Sciatic nerve (tissue), 2 donors: ENCODE measurements at regions not wholly inside any gene's neighbourhood (a gene's known extent, or its start where the extent isn't known, plus 50 kb on each side); places are given as distances from the start of the nearest gene placed in this dataset.

Experiments used
- ATAC-seq: fragments of 200-7000 bp; cut with Tn5 transposase; one replicate; pipeline ENCODE4 v1.9.1; 2020; ENCODE audit warnings: mild to moderate bottlenecking, moderate library complexity
- DNase-seq: peaks from one replicate; pipeline ENCODE4 v3.0.0-alpha.2; 2020; ENCODE audit warnings: low spot score
- intact Hi-C: fragments of 100-400 bp; cut with DNase I; formaldehyde crosslinking; loops from one replicate; pipeline ENCODE4 v1.14.2; 2022
- donor health status: DM: no; HTN: no; CAD: no.
- donor health status: DM: no; HTN: no; CAD: no.

DNA sequence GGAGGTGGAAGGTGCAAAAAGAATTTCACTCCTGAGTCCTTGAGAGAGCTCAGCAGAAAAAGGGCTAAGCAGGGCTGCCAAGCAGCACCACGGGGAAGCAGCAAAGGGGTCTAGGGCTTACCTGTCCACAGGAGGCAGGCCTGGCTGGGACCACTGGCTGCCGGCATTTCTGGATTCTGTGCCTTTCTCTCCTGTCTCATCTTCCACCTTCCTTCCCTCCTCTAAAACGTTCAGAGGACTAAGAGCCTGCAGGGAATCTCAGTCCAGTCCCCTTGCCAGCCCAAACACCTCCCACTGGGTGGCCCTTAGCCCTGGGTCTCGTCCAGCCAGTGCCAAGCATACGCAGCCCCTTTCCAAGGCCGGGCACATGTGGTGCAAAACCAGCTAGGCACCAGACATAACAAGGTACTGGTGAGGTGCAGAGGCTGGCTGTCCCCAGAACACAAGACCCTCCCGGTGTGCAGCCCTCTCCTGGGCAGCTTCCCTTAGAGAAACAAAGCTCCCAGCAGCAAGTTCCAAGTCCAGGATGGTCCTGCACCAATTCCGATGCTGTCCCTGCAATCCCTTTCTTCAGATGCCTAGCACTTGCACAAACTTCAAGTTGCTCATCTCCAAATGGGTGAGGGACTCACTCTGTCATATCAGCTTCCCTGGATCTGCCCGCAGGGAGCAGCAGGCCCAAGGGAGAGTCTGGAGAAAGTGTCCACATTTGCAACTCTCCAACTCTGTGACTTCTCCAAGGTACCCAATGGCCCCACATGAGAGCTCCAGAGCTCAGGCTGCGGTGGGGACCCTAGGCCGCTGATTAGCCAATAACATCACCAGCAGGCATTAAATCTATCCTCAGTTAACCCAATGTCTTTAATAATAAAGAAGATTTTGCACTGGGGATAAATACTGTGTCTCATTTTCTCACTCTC is 126.3 kb downstream of the C5orf15 start:
- no peak for DNase-seq
- intact Hi-C loops = no loop called here
- no peak for ATAC-seq

DNA sequence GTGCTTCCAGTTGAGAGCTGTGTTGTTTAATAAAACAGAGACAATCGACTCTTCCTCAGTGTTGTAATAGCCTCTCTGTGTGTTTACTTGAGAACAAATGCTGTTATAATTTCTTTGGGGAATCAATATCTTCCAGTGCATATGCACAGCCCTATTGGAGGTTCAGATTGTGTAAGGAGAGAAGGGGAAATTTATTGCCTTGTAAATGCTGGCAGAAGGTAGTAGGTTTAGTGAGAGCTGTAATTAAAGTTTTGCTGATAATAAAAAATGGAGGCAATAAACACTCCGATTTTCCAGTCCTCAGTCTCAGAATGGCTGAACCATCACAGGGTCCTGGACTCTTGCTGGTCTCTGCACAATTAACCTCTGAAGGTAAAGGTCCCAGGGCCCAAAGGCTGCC is 128.3 kb downstream of the C5orf15 start:
- ATAC-seq = no peak
- intact Hi-C loops = no loop called here
- DNase-seq = no peak

DNA sequence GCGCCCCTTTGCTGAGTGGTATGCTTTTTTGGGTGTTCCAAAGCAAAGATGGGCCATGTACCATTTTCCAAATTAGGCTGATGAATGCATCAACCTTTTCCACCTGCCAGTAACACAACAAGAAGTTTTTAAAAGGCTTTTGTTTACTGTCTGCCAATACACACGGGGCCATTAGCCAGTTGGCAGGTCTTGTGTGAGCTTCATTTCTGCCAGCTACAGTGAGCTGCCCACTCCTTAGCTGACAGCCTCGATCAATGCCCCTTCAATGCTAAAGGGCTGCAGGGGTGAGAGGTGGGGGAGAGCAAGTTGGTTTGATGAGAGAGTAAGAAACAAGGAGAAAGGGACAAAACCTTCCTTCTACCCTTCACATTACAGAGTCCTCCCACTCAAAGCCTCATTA is 128.7 kb downstream of the C5orf15 start:
- DNase-seq (no peak), ATAC-seq (no peak)
- intact Hi-C loops = no loop called here

DNA sequence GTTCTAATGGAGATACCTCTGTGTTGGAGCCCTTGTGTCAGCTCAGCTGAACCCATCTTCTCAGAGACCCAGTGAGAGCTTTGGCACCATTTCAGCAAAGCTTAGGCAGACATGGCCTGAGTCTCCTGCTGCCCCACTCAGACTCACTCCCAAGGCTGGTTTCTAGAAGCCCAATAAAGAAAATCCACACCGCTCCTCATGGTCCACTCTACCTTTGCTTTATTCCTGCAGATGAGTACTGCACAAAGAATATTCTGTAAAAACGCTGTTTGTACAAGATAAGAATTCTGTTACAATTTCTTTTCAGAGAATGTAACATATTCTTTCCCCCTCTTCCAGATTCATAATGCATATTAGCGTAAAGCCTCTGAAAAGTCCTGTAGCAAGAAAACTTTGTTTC is 129.3 kb downstream of the C5orf15 start:
- ATAC-seq (no peak), DNase-seq (no peak)
- intact Hi-C loops = no loop called here

DNA sequence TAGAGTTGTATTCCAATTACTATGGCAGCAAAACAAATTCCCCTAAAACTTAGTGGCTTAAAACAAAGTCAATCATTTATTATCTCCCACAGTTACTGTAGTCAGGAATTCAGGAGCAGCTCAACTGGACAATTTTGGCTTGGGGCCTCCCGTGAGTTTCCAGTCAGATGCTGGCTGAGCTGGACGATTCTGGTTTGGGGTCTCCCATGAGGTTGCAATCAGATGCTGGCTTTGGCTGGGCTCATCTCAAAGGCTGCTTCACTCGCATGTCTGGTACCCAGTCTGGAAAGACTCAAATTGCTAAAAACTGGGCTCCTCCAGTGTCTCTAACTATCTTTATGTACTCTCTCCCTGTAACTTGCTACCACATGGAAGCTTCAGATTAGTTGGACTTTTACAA is 130.1 kb downstream of the C5orf15 start:
- ATAC-seq (no peak), DNase-seq (no peak)
- intact Hi-C loops = no loop called here

DNA sequence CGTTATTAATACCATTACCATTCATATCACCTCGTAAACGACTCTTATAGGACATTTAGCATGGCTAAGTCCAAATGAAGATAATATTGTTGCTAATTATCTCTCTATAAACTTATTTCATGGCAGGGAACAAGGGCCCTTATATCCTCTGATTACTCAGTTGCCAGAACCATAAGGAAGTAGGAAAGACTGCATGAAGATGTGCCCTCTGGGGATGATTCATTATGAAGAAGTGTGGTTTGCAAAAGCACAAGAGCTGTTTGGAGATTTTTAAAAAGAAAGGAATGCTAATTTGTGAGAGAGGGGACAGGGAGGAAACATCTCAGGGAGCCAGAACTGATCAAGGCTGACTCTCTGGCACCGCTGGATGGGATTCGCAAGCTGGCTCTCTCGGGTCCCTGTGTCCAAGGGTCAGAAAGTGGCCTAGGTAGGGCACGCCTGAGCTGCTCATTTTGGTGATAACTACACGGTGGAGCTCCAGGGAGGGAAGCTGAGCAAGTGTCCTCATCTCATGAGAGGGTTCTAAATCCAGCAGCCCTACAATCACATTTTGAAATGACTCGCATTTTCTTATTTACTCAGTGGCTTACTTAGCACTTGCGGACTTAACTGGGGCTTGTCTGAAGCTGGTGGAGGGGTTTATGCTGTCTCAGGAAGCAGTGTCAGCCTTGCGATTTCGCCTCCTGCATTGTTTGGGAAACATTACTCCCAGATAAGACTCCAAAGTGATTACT is 136.8 kb downstream of the C5orf15 start:
- intact Hi-C loops = no loop called here
- DNase-seq (no peak), ATAC-seq (no peak)

DNA sequence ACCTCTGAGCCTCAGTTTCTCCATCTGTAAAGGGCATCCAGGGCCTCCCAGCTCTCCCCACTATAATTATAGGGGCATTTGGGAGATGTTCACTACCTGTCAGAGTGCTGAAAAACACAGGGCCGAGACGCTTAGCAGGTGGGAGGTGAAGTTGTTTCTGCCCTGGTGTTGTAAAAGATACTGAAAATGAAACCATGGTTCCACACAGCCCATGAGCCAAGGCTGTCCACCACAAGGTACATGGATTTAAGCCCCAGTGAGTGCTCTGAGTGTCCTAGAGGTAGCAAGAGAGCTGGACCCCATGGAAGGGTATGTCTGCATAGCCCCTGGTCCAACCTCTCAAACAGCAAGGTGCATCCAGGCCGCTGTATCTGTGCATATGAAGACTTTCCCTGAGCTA is 137.5 kb downstream of the C5orf15 start:
- ATAC-seq = no peak
- DNase-seq = no peak
- intact Hi-C loops = no loop called here

DNA sequence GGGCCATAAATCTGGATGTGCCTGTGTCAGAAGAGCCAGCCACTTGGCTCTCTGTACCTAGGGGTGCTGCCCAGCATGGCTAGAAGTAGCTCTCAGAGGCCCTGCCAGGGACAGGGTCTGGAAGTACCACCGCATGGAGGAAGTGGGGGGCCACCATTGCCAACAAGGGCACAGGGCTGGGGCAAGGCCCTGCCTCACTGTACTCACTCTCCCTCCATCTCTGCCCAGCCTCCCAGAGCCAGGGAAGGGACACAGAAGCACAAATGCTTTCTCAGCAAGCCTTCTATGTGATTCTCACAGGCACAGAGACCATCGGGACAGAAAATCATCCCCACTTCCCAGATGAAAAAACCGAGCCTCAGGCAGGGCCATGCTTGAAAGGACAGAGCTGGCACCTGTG is 138.1 kb downstream of the C5orf15 start:
- intact Hi-C loops = no loop called here
- DNase-seq = no peak
- ATAC-seq = no peak

DNA sequence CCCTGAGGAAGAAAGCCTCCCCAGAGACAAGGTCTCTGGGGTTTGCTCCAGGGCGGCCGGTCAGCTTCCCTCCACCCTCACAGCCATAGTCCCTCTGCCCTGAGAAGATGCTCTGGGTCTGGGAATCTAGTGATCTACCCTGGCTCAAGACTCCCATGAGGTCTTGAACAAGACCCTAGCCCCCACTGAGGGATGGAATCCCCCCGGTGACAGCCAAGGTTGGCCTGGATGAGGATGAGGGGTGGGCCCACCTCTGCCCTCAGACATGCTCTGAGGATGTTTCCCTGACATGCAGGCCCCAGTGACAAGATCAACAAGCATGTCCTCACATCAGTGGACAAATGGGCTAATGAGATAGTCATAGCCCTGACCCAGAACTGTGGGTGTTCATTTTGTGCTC is 138.6 kb downstream of the C5orf15 start:
- intact Hi-C loops = no loop called here
- DNase-seq = no peak
- no peak for ATAC-seq

DNA sequence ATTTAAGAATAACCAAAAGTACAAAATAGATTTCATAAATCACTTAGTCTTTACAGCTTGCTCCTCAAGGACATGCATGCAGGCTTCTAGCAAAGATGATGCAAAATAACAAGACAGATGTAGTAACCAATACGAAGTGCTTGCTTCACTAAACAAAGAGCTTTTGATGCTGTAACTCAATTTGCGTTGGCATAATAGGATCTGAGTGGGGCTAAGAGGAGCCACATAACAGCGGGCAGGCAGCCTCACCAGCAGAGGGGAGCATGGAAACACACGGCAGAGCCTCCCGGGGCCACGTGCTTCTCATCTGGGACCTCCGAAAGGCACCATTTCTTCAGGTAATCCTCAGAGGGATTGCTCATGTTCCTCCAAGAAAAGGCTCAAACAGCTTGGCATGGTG is 139.7 kb downstream of the C5orf15 start:
- ATAC-seq (no peak), DNase-seq (no peak)
- intact Hi-C loops = no loop called here

DNA sequence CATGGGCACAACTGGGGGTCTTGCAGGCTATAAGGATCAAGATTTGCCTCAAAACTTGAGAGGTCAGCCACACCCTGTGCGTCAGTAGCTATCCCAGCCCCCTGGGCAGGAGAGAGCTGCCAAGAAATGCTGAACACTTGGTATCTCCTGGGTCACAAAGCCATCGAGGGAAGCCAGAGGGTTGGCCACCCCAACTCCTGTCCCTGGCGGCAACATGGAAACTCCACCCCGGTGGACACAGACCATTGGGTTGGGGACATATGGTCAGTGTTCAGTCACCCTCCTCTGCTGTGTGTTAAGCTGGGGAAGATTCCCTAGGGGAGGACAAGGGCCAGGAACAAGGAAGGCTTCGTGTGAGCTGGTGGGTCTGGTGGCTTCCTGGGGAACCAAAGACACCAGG is 140.6 kb downstream of the C5orf15 start:
- DNase-seq (peak; percentile 23), ATAC-seq (no peak)
- intact Hi-C loops = no loop called here

DNA sequence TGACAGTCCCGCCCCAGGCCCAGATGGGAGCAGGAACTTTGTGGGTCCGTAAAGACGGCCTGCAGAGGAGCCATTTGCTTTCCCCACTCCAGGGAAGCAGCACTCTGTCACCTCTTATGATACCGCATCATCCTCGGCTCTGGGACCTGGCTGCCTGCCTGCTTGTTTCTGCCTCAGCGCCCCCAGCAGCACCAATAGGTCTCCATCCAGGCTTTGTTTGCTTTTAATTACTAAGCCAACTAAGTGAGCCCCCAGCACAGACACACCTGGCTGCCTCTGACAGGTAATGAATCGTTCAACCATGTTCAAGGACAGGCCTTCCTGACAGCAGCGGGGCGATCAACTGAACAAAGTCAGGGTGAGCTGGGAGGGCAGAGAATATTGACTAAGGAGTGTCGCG is 141.4 kb downstream of the C5orf15 start:
- intact Hi-C loops = no loop called here
- DNase-seq (peak; percentile 48), ATAC-seq (no peak)

DNA sequence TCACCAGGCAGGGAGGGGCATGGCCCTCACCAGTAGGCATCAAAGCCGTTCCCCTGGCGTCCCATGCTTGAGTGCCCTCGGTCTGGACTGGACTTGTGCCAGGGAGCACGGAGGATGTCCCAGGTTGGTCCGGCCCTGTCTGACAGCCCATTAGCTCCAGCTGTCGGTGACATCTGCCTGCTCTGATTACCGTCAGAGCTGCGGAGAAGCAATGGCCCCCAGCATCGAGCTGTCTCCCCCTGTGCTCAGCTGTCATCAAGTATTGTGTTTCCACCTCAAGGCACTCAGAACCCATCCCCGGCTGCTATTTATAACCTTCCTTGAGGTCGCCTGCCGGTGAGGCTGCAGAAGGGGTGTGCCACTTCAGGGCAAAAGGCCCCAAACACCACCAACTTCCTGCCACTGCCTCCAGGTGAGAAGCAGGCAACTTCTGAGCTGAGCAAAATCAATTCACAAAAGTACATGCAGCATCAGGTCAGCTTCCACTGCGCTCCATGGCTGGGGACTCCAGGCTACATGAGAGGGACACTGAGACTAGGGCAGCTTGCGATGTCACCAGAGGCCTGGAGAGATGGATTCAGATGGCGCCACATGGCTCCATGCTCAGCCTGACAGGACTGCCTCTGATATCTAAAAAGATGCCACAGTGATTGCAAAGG is 142.7 kb downstream of the C5orf15 start:
- intact Hi-C loops = no loop called here
- peak; percentile 55 for DNase-seq
- ATAC-seq = no peak

DNA sequence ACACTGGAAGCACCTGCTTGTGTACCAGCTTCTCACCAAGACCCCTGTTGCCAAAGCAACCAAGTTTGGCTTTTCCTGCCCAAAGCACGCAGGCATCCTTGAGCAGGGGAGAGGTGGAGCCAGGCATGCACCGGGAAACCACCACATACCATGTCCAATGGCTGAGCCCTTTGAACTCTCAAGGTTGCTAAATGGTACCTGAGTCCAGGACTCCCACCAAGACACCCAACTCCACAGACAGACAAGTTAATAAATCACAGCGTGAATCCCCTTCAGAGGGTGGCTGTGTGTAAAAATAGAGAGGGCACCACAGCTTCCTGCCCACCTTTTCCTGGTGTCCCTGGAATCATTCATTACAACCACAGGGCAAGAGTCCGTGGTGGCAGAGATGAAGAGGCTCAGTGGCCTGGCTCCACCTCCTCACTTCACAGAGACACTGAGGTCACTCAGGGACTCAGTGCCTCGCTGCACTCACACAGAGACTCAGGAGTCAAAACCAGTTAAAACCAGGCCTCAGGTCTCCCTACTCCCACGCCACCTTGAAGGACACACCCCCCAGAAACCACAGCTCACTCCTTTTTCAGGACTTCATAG is 143.7 kb downstream of the C5orf15 start:
- intact Hi-C loops = no loop called here
- ATAC-seq (no peak), DNase-seq (peak; percentile 32)

DNA sequence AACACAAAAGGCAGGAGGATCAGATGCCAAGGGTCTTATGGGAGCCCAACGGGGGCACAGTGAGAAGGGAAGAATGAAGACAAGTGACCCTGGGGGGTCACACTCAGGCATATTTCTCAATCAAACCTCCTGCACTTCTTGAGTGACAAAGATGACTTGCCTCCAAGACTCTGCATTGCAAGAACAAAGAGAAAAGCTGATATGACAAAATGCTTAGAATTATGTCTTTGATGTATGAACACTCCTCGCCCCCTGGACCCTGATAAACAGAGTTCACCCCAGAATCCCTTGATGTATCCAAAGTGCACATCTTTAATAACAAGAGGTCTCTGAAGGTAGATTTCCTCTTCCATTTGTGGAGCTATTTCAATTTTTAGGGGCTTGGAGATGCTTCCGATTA is 146.5 kb downstream of the C5orf15 start:
- ATAC-seq (no peak), DNase-seq (no peak)
- intact Hi-C loops = no loop called here

DNA sequence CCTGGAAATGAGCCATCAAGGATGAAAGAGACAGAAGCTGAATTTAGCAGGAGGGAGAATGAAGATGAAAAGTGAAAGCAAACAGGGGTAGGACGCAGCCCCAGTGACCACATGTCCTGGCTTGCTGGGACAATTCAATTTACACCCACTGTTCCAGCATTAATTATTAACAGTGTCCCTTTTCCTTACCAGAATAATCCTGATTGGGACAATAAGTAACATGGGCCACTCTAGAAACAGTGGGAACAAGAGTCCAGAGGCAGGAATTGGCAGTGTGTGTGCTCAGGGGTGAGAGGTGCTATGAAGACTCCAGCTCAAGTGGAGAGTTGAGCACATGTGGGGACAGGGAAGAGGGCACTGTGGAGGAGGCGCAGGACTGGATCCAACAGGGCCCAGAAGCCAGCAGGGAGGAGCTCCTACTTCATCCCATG is 147.1 kb downstream of the C5orf15 start:
- no peak for DNase-seq
- ATAC-seq = no peak
- intact Hi-C loops = no loop called here

DNA sequence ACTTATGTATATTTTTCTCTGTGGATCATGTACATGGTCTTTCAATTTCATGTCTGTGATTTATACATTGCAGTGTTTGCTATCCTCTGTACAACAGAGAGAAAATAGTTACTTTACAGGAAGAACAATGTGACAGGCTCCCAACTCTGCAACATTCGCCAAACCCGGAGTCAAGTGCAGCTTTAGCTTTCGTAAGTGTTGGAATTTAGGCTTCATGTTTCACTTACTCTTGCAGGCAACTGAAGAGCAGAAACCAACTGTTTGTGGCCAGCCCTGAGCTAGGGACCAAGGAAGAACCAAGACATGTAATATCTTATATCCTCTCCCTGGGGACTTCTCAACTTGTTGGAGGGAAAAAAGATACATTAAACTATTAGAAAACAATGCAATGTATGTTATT is 147.9 kb downstream of the C5orf15 start:
- peak; percentile 33 for DNase-seq
- ATAC-seq = no peak
- intact Hi-C loops = no loop called here

DNA sequence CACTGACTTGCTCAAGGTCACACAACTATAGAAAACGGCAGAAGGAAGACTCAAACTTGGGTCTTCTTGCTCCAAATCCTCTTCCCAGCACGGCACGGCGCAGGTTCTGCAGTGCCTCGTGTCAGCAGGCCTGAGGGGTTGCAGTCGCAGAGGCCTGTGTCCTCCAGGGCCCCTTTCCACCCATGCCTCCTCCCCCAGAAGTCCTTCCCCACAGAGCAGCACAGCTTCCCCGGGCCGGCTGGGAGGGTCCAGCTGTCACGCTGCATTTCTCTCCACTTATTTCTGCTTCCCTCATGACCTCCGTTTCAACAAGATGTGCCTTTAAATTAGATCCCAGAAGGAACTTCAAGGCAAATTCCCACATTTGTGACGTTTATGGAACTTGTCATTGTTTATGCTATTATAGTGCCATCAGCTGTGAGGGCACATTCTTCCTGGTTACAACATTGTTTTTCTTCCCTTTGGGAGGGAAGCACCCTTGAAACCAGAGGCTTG is 148.4 kb downstream of the C5orf15 start:
- intact Hi-C loops = no loop called here
- DNase-seq (peak; percentile 48), ATAC-seq (no peak)

DNA sequence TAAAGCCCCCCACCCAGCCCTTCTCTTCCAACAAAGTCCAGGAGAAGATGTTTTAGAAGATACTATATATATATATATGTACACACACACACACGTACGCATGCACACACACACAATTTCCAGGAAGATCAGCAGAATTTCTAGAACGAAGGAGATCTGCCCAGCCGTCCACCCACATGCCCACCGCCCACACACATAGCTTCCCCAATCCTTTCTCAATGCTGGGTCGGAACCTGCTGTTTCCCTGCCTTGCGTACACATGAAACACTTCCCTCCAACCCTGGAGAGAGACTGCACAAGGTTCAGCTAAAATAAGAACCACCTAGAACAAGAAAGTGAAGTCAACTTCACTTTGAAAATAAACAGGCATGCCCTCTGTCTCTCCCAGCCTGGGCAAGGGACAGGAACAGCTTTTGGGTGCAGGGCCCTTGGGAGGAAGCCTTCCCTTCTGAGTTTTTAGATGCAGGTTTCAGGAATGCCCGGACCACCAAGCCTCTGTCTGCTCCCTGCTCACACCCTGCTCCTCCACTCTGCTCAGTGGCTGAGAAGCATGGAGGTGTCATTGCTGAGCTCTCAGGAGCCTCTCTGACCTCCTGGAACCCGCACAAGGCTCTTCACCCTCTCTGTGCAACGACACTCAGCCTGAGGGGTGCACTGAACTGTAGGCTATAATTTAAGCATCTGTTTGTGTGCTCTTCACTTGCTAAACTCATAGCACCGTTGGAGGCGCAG is 149.4 kb downstream of the C5orf15 start:
- intact Hi-C loops = no loop called here

More for the DNA sequence above, 149.4 kb downstream of the C5orf15 start:
- peak; percentile 23 for DNase-seq
- ATAC-seq = no peak
